SK-N-SH (cell line): ENCODE measurements at regions not wholly inside any gene's neighbourhood (a gene's known extent, or its start where the extent isn't known, plus 50 kb on each side); places are given as distances from the start of the nearest gene placed in this dataset.

Source experiments
- CTCF ChIA-PET: fragments of 300-600, 350-600 bp; formaldehyde crosslinking; extraction: SDS; loops from one replicate; lab custom pipeline; 2021; lab: Yijun Ruan, JAX
- POLR2A ChIA-PET: fragments of 350-600 bp; sonication (Branson Sonifier 250); formaldehyde crosslinking; extraction: SDS; loops from one replicate; lab custom pipeline; 2020; ENCODE audit warnings: antibody characterized with exemption, inconsistent platforms; lab: Yijun Ruan, JAX
- DNase-seq: peaks from one replicate; pipeline ENCODE4 v3.0.0; 2012
- H2AFZ ChIP-seq: fragments of 200-600 bp; sonication (generic); 2 replicates; pipeline ENCODE4 v1.8.1; 2016; ENCODE audit warnings: antibody characterized with exemption, mild to moderate bottlenecking, low read depth
- H3F3A ChIP-seq: fragments of 200-600 bp; sonication (generic); replicated peaks from 2 replicates; pipeline ENCODE3; 2016; ENCODE audit warnings: antibody characterized with exemption, mild to moderate bottlenecking; ENCODE audit not compliant: insufficient read depth
- H3K27ac ChIP-seq, 2 experiments: fragments of 200-500 bp in 1 of 2; fragments of 200-600 bp in 1 of 2; sonication (Bioruptor generic) in 1 of 2; sonication (generic), shearing (Covaris generic) in 1 of 2; 2 replicates each; pipeline versions ENCODE4 v1.5.1 to v1.6.1; 2014 to 2016; ENCODE audit warnings: low read depth in 2 of 2, inconsistent platforms in 1 of 2, low read length in 1 of 2, mild to moderate bottlenecking in 1 of 2, mixed read lengths in 1 of 2
- H3K27me3 ChIP-seq: fragments of 200-600 bp; sonication (generic), shearing (Covaris generic); 2 replicates; pipeline ENCODE4 v1.6.1; 2016; ENCODE audit warnings: mixed run types; ENCODE audit not compliant: insufficient read depth
- H3K36me3 ChIP-seq, 2 experiments: fragments of 200-500 bp in 1 of 2; fragments of 200-600 bp in 1 of 2; sonication (Bioruptor generic) in 1 of 2; sonication (generic) in 1 of 2; replicated peaks in 1 of 2; 2 replicates each; pipeline versions ENCODE3 to v1.5.1; 2014 to 2016; ENCODE audit warnings: low read length in 1 of 2, mild to moderate bottlenecking in 1 of 2; ENCODE audit not compliant: insufficient read depth in 2 of 2, control insufficient read depth in 1 of 2
- H3K4me1 ChIP-seq, 2 experiments: fragments of 200-500 bp in 1 of 2; fragments of 200-600 bp in 1 of 2; sonication (Bioruptor generic) in 1 of 2; sonication (generic), shearing (Covaris generic) in 1 of 2; 2 replicates each; pipeline versions ENCODE4 v1.5.1 to v1.6.1; 2014 to 2016; ENCODE audit warnings: low read depth in 1 of 2, low read length in 1 of 2, mixed run types in 1 of 2; ENCODE audit not compliant: insufficient read depth in 2 of 2, control insufficient read depth in 1 of 2
- H3K4me2 ChIP-seq: fragments of 200-600 bp; sonication (generic), shearing (Covaris generic); 2 replicates; pipeline ENCODE4 v1.6.1; 2017; ENCODE audit warnings: mixed run types
- H3K4me3 ChIP-seq, 2 experiments: fragments of 200-500 bp in 1 of 2; fragments of 200-600 bp in 1 of 2; sonication (Bioruptor generic) in 1 of 2; sonication (generic), shearing (Covaris generic) in 1 of 2; 2 replicates each; pipeline versions ENCODE4 v1.5.1 to v1.8.1; 2014 to 2016; ENCODE audit warnings: low read depth in 2 of 2, inconsistent platforms in 1 of 2, low read length in 1 of 2, mild to moderate bottlenecking in 1 of 2, mixed read lengths in 1 of 2, moderate library complexity in 1 of 2
- H3K79me2 ChIP-seq: fragments of 200-600 bp; sonication (generic); 2 replicates; pipeline ENCODE4 v1.8.1; 2017; ENCODE audit warnings: mild to moderate bottlenecking; ENCODE audit not compliant: insufficient read depth
- H3K9ac ChIP-seq: fragments of 200-600 bp; sonication (generic); 2 replicates; pipeline ENCODE4 v1.6.1; 2017; ENCODE audit warnings: mixed run types
- H3K9me2 ChIP-seq: fragments of 200-600 bp; sonication (generic); 2 replicates; pipeline ENCODE4 v1.6.1; 2017; ENCODE audit warnings: mixed run types
- H3K9me3 ChIP-seq: fragments of 200-600 bp; sonication (generic); 2 replicates; pipeline ENCODE4 v1.6.1; 2017; ENCODE audit warnings: mixed run types, mild to moderate bottlenecking, moderate library complexity
- H4K20me1 ChIP-seq: fragments of 200-600 bp; sonication (generic); 2 replicates; pipeline ENCODE4 v1.6.1; 2017; ENCODE audit warnings: mild to moderate bottlenecking, mixed run types; ENCODE audit not compliant: insufficient read depth
- CHD2 ChIP-seq: fragments of 150-350 bp; IDR thresholded peaks from 2 replicates; pipeline ENCODE4 v1.6.1; 2018; ENCODE audit warnings: low read length; ENCODE audit not compliant: partially characterized antibody
- EZH2phosphoT487 ChIP-seq: fragments of 200-600 bp; sonication (generic); IDR thresholded peaks from 2 replicates; pipeline ENCODE4 v1.6.1; 2017; ENCODE audit warnings: low read depth, mixed run types, mild to moderate bottlenecking, antibody characterized with exemption, moderate library complexity, borderline replicate concordance
- FOXM1 ChIP-seq: IDR thresholded peaks from 2 replicates; pipeline ENCODE4 v1.4.0; 2012; ENCODE audit warnings: low read depth, mild to moderate bottlenecking
- GABPA ChIP-seq: IDR thresholded peaks from 2 replicates; pipeline ENCODE4 v1.4.0; 2012; ENCODE audit warnings: low read depth, mild to moderate bottlenecking
- GATA2 ChIP-seq: sonication (generic); formaldehyde crosslinking; IDR thresholded peaks from 2 replicates; pipeline ENCODE4 v1.5.0; 2020; ENCODE audit warnings: mild to moderate bottlenecking, missing genetic modification reagents
- JUND ChIP-seq: IDR thresholded peaks from 2 replicates; pipeline ENCODE4 v1.4.0; 2012
- MAX ChIP-seq: IDR thresholded peaks from 2 replicates; pipeline ENCODE4 v1.4.0; 2012; ENCODE audit warnings: low read depth
- MEF2A ChIP-seq: IDR thresholded peaks from 2 replicates; pipeline ENCODE4 v1.4.0; 2012; ENCODE audit warnings: low read depth, borderline replicate concordance
- NRF1 ChIP-seq: IDR thresholded peaks from 2 replicates; pipeline ENCODE4 v1.6.1; 2012; ENCODE audit warnings: low read depth, mild to moderate bottlenecking, low read length
- PBX3 ChIP-seq: IDR thresholded peaks from 2 replicates; pipeline ENCODE4; 2012
- POLR2AphosphoS5 ChIP-seq: IDR thresholded peaks from 2 replicates; pipeline ENCODE4 v1.6.1; 2012; ENCODE audit warnings: low read depth, low read length
- RAD21 ChIP-seq: IDR thresholded peaks from 2 replicates; pipeline ENCODE4 v1.6.1; 2012; ENCODE audit warnings: mild to moderate bottlenecking, low read length
- REST ChIP-seq: IDR thresholded peaks from 2 replicates; pipeline ENCODE4 v1.6.1; 2012; ENCODE audit warnings: mild to moderate bottlenecking, low read depth, low read length, moderate library complexity
- RXRA ChIP-seq: IDR thresholded peaks from 2 replicates; pipeline ENCODE4 v1.4.0; 2012; ENCODE audit warnings: low read depth, mild to moderate bottlenecking, borderline replicate concordance
- SMC3 ChIP-seq: IDR thresholded peaks from 2 replicates; pipeline ENCODE4 v1.6.1; 2012; ENCODE audit warnings: low read depth, low read length, improper control_type of control experiment
- TEAD4 ChIP-seq: IDR thresholded peaks from 2 replicates; pipeline ENCODE4 v1.4.0; 2012; ENCODE audit warnings: mild to moderate bottlenecking, borderline replicate concordance; ENCODE audit not compliant: insufficient read depth
- YY1 ChIP-seq: IDR thresholded peaks from 2 replicates; pipeline ENCODE4 v1.4.0; 2012; ENCODE audit warnings: low read depth, mild to moderate bottlenecking
- ZBTB33 ChIP-seq: IDR thresholded peaks from 2 replicates; pipeline ENCODE4 v1.4.0; 2012; ENCODE audit warnings: low read depth, borderline replicate concordance
- WGBS: methylation state at CpG from one replicate; pipeline ENCODE4 v1.1.6; 2017; ENCODE audit warnings: low lambda C conversion rate; 5-methylcytosine and 5-hydroxymethylcytosine counted together

- no peak overlapping the region for H3K27ac ChIP-seq
- no peak for DNase-seq
- POLR2A ChIA-PET, result no interaction called here
- peaks cover 5% of the 10 kb centered on the region; the same call in 1 of the 2 replicates for H3K27me3 ChIP-seq
- no peaks in the 10 kb centered on the region for H3K79me2 ChIP-seq
- H3K9me2 ChIP-seq, result no peaks in the 10 kb centered on the region
- TF ChIP-seq POLR2AphosphoS5 (no peak), GABPA (no peak), EZH2phosphoT487 (no peak), CHD2 (no peak), MAX (no peak), RAD21 (no peak), TEAD4 (no peak), NRF1 (no peak), JUND (no peak), MEF2A (no peak), RXRA (no peak), FOXM1 (no peak), PBX3 (no peak), GATA2 (CRISPR knock-in tag) (no peak), YY1 (no peak), SMC3 (no peak), ZBTB33 (no peak), REST (no peak)
- WGBS, result 5% methylated on average over 6 of the region's 6 CpGs
- no peaks in the 10 kb centered on the region for H3F3A ChIP-seq
- no peak overlapping the region for H3K4me3 ChIP-seq
- no peak overlapping the region for H3K4me2 ChIP-seq
- no peaks in the 10 kb centered on the region for H3K9me3 ChIP-seq
- CTCF ChIA-PET, result interaction anchor here (0.6 kb wide), 1 partner anchor 61 kb away, joined by 4 read pairs; no protein-coding TSS in a partner anchor
- H2AFZ ChIP-seq, result no peak overlapping the region
- H4K20me1 ChIP-seq, result no peaks in the 10 kb centered on the region
- no peaks in the 10 kb centered on the region for H3K36me3 ChIP-seq
- no peak overlapping the region for H3K9ac ChIP-seq
- H3K4me1 ChIP-seq, result no peaks in the 10 kb centered on the region
These were observed 341.1 kb upstream of the PPARGC1A start for GRCh38 chr4:24230955-24231354.
